ENCODE measurements at regions not wholly inside any gene's neighbourhood (a gene's known extent, or its start where the extent isn't known, plus 50 kb on each side); places are given as distances from the start of the nearest gene placed in this dataset.

GRCh38 chr9:88034964-88035363, 60.6 kb upstream of the CDK20 start:
- DNase-seq (ENCODE audit: low spot score), result no peak

GRCh38 chr9:88033359-88033702, 59.0 kb upstream of the CDK20 start:
- no peak for DNase-seq (ENCODE audit: low spot score)

DNA sequence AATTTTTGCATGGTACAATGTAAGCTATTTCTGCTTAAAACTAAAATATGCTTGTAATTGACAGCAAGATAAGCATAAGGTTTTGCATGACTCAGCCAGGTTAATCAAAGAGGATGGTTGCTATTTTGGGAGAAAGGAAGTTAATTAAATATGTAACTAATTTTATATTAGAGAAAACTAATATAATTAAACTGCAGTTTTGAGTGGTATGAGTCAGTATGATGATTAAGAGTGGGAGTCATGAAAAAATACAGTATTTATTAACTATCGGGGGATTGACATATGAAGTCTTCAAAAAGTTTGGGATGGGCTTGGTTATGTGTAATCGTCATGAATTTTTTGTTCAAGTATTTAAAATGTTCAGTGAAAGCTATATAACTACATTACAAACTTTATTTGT, 54.0 kb upstream of the CDK20 start:
- no peak for DNase-seq (ENCODE audit: low spot score)

DNA sequence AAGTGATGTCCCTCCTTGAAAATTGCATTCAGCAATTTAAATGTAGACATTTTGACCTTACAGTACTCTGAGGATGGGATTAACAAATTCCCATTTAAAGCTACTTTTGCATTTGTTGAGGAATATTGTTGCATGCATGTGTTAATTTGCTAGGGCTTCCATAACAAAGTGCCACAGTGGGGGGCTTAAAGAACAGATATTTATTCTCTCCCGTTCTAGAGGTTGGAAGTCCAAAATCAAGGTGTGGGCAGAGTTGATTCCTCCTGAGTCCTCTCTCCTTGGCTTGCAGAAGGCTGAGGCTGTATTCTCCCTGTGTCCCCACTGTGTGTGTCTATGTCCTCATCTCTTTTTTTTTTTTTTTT, 51.8 kb upstream of the CDK20 start:
- DNase-seq (ENCODE audit: low spot score), result no peak

- no peak for DNase-seq (ENCODE audit: low spot score)
These were observed 51.2 kb upstream of the CDK20 start for GRCh38 chr9:88025411-88026117.

DNA sequence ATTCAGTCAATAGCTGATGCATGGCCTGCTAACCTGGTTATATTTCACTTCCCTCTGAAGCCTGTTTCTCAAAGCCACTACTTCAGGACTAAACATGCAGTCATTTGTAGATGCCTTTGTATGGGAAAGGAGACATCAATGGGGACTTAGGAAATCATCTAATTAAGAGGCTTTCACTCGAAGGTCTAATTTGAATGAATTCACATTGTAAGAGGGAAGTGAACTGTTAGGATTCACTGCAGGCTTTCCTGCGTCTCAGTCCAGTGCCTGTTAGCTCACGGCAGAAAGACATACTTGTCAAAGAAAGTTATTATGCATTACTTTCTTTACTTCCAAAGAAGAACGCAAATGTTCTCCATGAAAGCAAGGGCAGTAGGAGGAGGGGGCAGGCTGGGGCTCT, 50.6 kb upstream of the CDK20 start:
- no peak for DNase-seq (ENCODE audit: low spot score)

Measured in globus pallidus (tissue), 1 donor.